ENCODE measurements at regions not wholly inside any gene's neighbourhood (a gene's known extent, or its start where the extent isn't known, plus 50 kb on each side); places are given as distances from the start of the nearest gene placed in this dataset.

- no peak for DNase-seq (ENCODE audit: low spot score)
- Histone ChIP-seq H3K79me2 (replicated peaks; ENCODE audit: insufficient read depth) (no peaks in the 10 kb centered on the region), H3K4me1 (ENCODE audit: insufficient read depth) (no peaks in the 10 kb centered on the region), H3F3A (replicated peaks; ENCODE audit: low read depth) (no peaks in the 10 kb centered on the region), H4K20me1 (replicated peaks; ENCODE audit: insufficient read depth) (no peaks in the 10 kb centered on the region), H3K4me2 (no peak overlapping the region), H3K27ac (ENCODE audit: low read depth) (no peak overlapping the region), H3K4me3 (no peak overlapping the region), H3K9me2 (ENCODE audit: insufficient read depth) (no peaks in the 10 kb centered on the region), H2AFZ (no peak overlapping the region), H3K36me3 (ENCODE audit: insufficient read depth) (no peaks in the 10 kb centered on the region), H3K27me3 (ENCODE audit: insufficient read depth) (no peaks in the 10 kb centered on the region)
- TF ChIP-seq POLR2AphosphoS5 (IDR thresholded peaks at IDR 0.05; ENCODE audit: low read depth) (no peak), STAT1 (IDR thresholded peaks at IDR 0.05; ENCODE audit: unreplicated experiment) (no peak), ZNF331 (CRISPR knock-in tag; IDR thresholded peaks at IDR 0.05; ENCODE audit: low read depth) (no peak), JUNB (IDR thresholded peaks at IDR 0.05; ENCODE audit: unreplicated experiment) (no peak), ZNF114 (CRISPR knock-in tag; IDR thresholded peaks at IDR 0.05) (no peak)
- Mint-ChIP-seq H3K36me3 (ENCODE audit: low read depth) (no peaks in the 10 kb centered on the region), H3K4me3 (no peak overlapping the region), H3K27ac (no peak overlapping the region), H3K27me3 (ENCODE audit: insufficient read depth, low read depth, poor library complexity) (no peaks in the 10 kb centered on the region), H3K4me1 (peaks cover 2% of the 10 kb centered on the region; the same call in 1 of the 3 replicates), H3K9me3 (no peaks in the 10 kb centered on the region)
- ATAC-seq = no peak
Measured at GRCh38 chrX:130555341-130555740, 153.6 kb downstream of the RBMX2 start.

DNA sequence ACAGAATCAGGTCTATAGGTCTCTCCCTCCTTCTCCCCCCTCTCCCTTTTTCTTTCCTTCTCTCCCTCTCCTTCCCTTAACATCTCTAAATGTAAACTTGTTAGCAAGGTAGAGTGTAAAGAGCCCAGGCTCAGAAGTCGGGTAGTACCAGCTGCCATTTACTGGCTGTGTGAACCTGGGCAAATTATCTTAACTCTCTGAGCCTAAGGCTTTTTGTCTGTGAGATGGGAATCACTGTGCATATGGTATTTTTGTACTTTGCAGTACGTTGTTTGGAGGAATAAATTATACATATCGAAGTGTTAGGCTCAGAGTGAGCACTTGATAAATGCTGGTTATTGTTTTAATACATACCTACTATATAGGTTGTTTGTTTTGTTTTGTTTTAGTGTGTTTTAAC is 154.0 kb downstream of the RBMX2 start:
- Histone ChIP-seq H3K4me1 (ENCODE audit: insufficient read depth) (no peaks in the 10 kb centered on the region), H3K4me2 (no peak overlapping the region), H3K9me2 (ENCODE audit: insufficient read depth) (no peaks in the 10 kb centered on the region), H2AFZ (no peak overlapping the region), H4K20me1 (replicated peaks; ENCODE audit: insufficient read depth) (no peaks in the 10 kb centered on the region), H3K27ac (ENCODE audit: low read depth) (no peak overlapping the region), H3K36me3 (ENCODE audit: insufficient read depth) (no peaks in the 10 kb centered on the region), H3F3A (replicated peaks; ENCODE audit: low read depth) (no peaks in the 10 kb centered on the region), H3K79me2 (replicated peaks; ENCODE audit: insufficient read depth) (no peaks in the 10 kb centered on the region), H3K27me3 (ENCODE audit: insufficient read depth) (no peaks in the 10 kb centered on the region), H3K4me3 (no peak overlapping the region)
- no peak for DNase-seq (ENCODE audit: low spot score)
- no peak for ATAC-seq
- no peaks in the 10 kb centered on the region for H3K9me3 Mint-ChIP-seq
- no peak overlapping the region for H3K27ac Mint-ChIP-seq
- no peak overlapping the region for H3K4me3 Mint-ChIP-seq
- H3K36me3 Mint-ChIP-seq (ENCODE audit: low read depth) = no peaks in the 10 kb centered on the region
- TF ChIP-seq CREB1 (CRISPR knock-in tag; IDR thresholded peaks at IDR 0.05; ENCODE audit: low read depth) (no peak), ETS1 (IDR thresholded peaks at IDR 0.05) (no peak), CTCF (conservative IDR thresholded peaks at IDR 0.05; ENCODE audit: low read depth in 2 of 2) (no peak), NANOG (IDR thresholded peaks at IDR 0.05; ENCODE audit: borderline replicate concordance) (no peak), ZNF331 (CRISPR knock-in tag; IDR thresholded peaks at IDR 0.05; ENCODE audit: low read depth) (no peak), ZNF114 (CRISPR knock-in tag; IDR thresholded peaks at IDR 0.05) (no peak), POLR2AphosphoS5 (IDR thresholded peaks at IDR 0.05; ENCODE audit: low read depth) (no peak)
- TF ChIP-seq, protein P1, sequence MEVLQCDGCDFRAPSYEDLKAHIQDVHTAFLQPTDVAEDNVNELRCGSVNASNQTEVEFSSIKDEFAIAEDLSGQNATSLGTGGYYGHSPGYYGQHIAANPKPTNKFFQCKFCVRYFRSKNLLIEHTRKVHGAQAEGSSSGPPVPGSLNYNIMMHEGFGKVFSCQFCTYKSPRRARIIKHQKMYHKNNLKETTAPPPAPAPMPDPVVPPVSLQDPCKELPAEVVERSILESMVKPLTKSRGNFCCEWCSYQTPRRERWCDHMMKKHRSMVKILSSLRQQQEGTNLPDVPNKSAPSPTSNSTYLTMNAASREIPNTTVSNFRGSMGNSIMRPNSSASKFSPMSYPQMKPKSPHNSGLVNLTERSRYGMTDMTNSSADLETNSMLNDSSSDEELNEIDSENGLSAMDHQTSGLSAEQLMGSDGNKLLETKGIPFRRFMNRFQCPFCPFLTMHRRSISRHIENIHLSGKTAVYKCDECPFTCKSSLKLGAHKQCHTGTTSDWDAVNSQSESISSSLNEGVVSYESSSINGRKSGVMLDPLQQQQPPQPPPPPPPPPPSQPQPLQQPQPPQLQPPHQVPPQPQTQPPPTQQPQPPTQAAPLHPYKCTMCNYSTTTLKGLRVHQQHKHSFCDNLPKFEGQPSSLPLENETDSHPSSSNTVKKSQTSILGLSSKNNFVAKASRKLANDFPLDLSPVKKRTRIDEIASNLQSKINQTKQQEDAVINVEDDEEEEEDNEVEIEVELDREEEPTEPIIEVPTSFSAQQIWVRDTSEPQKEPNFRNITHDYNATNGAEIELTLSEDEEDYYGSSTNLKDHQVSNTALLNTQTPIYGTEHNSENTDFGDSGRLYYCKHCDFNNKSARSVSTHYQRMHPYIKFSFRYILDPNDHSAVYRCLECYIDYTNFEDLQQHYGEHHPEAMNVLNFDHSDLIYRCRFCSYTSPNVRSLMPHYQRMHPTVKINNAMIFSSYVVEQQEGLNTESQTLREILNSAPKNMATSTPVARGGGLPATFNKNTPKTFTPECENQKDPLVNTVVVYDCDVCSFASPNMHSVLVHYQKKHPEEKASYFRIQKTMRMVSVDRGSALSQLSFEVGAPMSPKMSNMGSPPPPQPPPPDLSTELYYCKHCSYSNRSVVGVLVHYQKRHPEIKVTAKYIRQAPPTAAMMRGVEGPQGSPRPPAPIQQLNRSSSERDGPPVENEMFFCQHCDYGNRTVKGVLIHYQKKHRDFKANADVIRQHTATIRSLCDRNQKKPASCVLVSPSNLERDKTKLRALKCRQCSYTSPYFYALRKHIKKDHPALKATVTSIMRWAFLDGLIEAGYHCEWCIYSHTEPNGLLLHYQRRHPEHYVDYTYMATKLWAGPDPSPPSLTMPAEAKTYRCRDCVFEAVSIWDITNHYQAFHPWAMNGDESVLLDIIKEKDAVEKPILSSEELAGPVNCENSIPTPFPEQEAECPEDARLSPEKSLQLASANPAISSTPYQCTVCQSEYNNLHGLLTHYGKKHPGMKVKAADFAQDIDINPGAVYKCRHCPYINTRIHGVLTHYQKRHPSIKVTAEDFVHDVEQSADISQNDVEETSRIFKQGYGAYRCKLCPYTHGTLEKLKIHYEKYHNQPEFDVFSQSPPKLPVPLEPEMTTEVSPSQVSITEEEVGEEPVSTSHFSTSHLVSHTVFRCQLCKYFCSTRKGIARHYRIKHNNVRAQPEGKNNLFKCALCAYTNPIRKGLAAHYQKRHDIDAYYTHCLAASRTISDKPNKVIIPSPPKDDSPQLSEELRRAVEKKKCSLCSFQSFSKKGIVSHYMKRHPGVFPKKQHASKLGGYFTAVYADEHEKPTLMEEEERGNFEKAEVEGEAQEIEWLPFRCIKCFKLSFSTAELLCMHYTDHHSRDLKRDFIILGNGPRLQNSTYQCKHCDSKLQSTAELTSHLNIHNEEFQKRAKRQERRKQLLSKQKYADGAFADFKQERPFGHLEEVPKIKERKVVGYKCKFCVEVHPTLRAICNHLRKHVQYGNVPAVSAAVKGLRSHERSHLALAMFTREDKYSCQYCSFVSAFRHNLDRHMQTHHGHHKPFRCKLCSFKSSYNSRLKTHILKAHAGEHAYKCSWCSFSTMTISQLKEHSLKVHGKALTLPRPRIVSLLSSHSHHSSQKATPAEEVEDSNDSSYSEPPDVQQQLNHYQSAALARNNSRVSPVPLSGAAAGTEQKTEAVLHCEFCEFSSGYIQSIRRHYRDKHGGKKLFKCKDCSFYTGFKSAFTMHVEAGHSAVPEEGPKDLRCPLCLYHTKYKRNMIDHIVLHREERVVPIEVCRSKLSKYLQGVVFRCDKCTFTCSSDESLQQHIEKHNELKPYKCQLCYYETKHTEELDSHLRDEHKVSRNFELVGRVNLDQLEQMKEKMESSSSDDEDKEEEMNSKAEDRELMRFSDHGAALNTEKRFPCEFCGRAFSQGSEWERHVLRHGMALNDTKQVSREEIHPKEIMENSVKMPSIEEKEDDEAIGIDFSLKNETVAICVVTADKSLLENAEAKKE (CRISPR knock-in tag; IDR thresholded peaks at IDR 0.05) = no peak
- H3K4me1 Mint-ChIP-seq = no peaks in the 10 kb centered on the region; the same call in 2 of the 3 replicates
- no peaks in the 10 kb centered on the region for H3K27me3 Mint-ChIP-seq (ENCODE audit: insufficient read depth, low read depth, poor library complexity)
